GM12874 (cell line): ENCODE measurements at regions not wholly inside any gene's neighbourhood (a gene's known extent, or its start where the extent isn't known, plus 50 kb on each side); places are given as distances from the start of the nearest gene placed in this dataset.

ENCODE experiments used
- TF ChIP-seq, protein P1 (sequence below): IDR thresholded peaks from 2 replicates; pipeline ENCODE4 v1.5.1; 2011; ENCODE audit warnings: low read depth, mild to moderate bottlenecking, control low read depth, low read length, moderate library complexity; ENCODE audit not compliant: insufficient read depth

GRCh38 chr12:105974738-105975137, 164.0 kb downstream of the NUAK1 start:
- TF ChIP-seq, protein P1, sequence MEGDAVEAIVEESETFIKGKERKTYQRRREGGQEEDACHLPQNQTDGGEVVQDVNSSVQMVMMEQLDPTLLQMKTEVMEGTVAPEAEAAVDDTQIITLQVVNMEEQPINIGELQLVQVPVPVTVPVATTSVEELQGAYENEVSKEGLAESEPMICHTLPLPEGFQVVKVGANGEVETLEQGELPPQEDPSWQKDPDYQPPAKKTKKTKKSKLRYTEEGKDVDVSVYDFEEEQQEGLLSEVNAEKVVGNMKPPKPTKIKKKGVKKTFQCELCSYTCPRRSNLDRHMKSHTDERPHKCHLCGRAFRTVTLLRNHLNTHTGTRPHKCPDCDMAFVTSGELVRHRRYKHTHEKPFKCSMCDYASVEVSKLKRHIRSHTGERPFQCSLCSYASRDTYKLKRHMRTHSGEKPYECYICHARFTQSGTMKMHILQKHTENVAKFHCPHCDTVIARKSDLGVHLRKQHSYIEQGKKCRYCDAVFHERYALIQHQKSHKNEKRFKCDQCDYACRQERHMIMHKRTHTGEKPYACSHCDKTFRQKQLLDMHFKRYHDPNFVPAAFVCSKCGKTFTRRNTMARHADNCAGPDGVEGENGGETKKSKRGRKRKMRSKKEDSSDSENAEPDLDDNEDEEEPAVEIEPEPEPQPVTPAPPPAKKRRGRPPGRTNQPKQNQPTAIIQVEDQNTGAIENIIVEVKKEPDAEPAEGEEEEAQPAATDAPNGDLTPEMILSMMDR, result no peak

- TF ChIP-seq, protein P1, result no peak
These were observed 163.4 kb downstream of the NUAK1 start for GRCh38 chr12:105975351-105975750.

GRCh38 chr12:105977236-105977635, 161.5 kb downstream of the NUAK1 start:
- TF ChIP-seq, protein P1, result no peak

GRCh38 chr12:105977652-105978051, 161.1 kb downstream of the NUAK1 start:
- TF ChIP-seq, protein P1, result no peak

DNA sequence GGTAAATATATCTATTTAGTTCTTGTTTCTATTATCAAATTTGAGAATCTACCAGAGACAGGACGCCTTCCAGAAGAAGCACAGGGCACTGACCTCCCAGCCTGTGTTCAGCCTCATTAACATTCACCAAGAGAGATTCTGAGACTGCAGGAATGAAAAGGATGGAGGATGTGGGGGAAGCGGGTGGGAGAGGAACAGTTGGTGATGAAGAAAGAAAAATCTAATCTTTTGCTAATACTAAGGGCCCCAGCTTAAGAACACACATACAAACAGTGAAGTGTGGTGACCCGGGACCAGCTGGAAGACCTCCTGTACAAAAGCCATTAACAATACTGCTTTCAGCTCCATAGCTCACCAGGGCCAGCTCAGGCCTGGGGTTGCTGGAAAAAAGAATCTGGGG, 160.5 kb downstream of the NUAK1 start:
- TF ChIP-seq, protein P1, result no peak

- TF ChIP-seq, protein P1, result no peak
These were observed 160.1 kb downstream of the NUAK1 start for GRCh38 chr12:105978686-105979085.

- TF ChIP-seq, protein P1, result no peak
These were observed 158.7 kb downstream of the NUAK1 start for GRCh38 chr12:105980085-105980484.

- TF ChIP-seq, protein P1, result no peak
These were observed 158.2 kb downstream of the NUAK1 start for GRCh38 chr12:105980533-105980932.
